Spleen (tissue), 7 donors: ENCODE measurements at regions not wholly inside any gene's neighbourhood (a gene's known extent, or its start where the extent isn't known, plus 50 kb on each side); places are given as distances from the start of the nearest gene placed in this dataset.

Experiments used
- CTCF ChIP-seq, 11 experiments: fragments of 200-600 bp in 7 of 11; fragments of 450-650 bp in 4 of 11; sonication (generic) in 4 of 11; IDR thresholded peaks in 8 of 11; conservative IDR thresholded peaks in 3 of 11; 1 replicate in 7 of 11; 2 replicates in 4 of 11; pipeline versions ENCODE4 v1.4.0 to v1.8.0; 2016 to 2021; ENCODE audit warnings: antibody characterized with exemption in 11 of 11, inconsistent platforms in 4 of 11, mild to moderate bottlenecking in 1 of 11
- POLR2A ChIP-seq, 3 donors: fragments of 450-650 bp; IDR thresholded peaks; one replicate each; pipeline ENCODE4 v1.5.1; 2017; ENCODE audit warnings: antibody characterized with exemption in 3 of 3, mild to moderate bottlenecking in 1 of 3
- POLR2AphosphoS5 ChIP-seq, 3 donors: sonication (generic); formaldehyde crosslinking; IDR thresholded peaks; one replicate each; pipeline ENCODE4 v1.5.1; 2017; ENCODE audit warnings: antibody characterized with exemption in 3 of 3
- donor health status: DM: no; HTN: no; CAD: no; lungs with moderate emphysema.
- donor health status: DM: no; HTN: no; CAD: no.
- donor health status: DM: no; HTN: no; CAD: no.

GRCh38 chr5:157963244-157963643 lies 104.3 kb upstream of the CLINT1 start:
- no peak for TF ChIP-seq POLR2AphosphoS5 (IDR thresholded peaks at IDR 0.05)
- TF ChIP-seq POLR2A (IDR thresholded peaks at IDR 0.05): no peak
- TF ChIP-seq CTCF (IDR thresholded peaks at IDR 0.05 in 8 of 11, conservative IDR thresholded peaks at IDR 0.05 in 3 of 11): no peak
